Pulmonary artery endothelial cell (primary cell): ENCODE measurements at regions not wholly inside any gene's neighbourhood (a gene's known extent, or its start where the extent isn't known, plus 50 kb on each side); places are given as distances from the start of the nearest gene placed in this dataset.

Experiments used
- DNase-seq: peaks from one replicate; pipeline ENCODE4 v3.0.0-alpha.2; 2011; ENCODE audit warnings: low read depth, low spot score

DNA sequence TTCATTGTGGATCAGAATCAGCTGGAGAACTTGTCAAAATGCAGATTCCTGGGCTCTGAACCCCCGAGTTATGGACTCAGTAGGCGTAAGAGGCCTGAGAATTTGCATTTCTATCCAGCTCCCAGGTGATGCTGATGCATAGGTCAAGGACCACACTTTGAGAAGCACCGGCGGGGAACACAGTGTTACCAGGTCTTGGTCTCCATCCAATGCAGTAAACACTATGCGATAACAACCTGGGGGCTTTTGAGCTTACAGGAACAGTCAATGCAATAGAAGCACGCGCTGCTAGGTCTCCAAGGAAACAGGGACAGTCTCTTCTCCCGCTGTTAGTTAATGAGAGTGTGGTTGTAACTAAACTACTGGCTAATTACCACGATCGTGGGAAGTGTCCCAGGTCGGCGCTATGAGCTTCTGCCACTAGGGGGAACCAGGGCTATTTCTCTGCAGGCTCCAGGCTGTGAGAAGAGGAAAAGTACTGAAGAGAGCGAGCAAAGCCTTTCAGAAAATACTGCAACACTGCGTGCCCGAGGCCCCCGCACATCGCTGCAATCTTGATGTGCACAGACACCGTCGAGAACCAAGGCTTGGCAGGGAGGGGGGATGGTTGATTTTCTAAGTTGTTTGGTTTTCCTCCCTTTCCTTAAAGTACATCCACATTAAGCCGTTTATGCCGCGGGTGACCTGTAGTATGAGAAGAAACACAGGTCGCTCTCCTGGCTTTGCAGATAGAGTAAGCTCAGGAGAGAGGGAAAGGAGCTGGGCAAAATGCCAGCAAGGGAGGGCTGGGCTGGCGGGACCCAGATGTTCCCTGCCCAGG is 52.0 kb upstream of the KCNA1 start:
- DNase-seq, result peak; percentile 20

DNA sequence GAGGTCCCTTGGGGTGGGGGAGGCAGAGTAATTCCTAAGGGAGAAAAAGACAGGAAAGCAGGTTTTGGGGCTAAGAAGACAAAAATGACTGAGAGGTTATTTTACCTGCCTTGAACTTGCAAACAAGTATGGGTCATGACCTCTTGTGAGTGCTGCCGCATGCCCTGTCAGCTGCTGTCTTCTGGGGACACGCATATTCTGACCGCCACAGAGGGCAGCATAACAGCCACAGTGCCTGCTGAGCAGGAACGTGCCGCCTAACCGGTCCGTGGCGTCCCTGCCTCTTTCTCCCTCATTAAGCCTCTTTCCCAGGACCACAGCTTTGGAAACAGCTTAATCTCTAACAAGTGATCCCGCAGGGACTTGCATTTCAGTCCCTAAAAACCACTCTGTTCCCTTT is 51.3 kb upstream of the KCNA1 start:
- DNase-seq, result no peak

DNA sequence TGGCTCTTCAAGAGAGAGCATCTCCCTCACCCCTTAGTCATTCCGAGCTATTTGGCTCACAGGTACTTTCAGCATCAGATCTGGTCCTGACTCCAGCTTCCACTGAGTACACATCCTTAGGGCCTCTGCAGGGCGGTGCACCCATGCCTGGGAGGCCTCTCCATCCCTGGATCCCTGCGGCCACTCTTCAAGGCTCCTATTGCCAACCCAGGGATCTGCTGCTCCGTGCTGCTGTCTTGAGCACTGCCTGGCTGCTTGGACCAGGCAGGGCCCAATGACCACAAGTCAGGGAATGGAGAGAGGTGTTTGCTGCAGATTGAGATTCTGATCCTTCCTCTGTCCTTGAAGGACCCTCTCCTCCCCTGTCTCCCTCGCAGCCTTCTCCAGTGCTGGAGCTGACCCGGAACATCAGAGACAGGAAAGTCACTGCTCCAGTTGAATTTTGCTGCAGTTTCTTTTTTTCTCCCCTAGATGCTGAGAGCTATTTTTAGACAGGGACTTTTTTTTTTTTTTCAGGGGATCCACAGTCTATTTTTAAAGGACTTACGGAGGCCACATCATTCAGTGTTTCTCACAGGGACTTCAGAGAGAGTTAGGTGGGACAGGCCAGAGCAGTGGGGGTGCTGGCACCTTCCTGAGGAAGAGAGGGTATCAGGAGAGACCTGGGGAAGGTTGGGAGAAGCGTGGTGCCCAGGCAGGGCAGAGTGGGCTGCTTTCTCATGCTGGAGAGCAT is 50.1 kb upstream of the KCNA1 start:
- DNase-seq, result no peak
